GM18907 (cell line): ENCODE measurements at regions not wholly inside any gene's neighbourhood (a gene's known extent, or its start where the extent isn't known, plus 50 kb on each side); places are given as distances from the start of the nearest gene placed in this dataset.
"Not testable (repeated sequence)": the region's sequence is repeated elsewhere in the genome, so short reads cannot be mapped to it uniquely, and the experiment has no call there.

ENCODE experiments used
- ATAC-seq: cut with Tn5 transposase; IDR thresholded peaks from one replicate; pipeline ENCODE4 v1.9.1; 2021; ENCODE audit warnings: mild to moderate bottlenecking, moderate library complexity; ENCODE audit not compliant: unreplicated experiment

DNA sequence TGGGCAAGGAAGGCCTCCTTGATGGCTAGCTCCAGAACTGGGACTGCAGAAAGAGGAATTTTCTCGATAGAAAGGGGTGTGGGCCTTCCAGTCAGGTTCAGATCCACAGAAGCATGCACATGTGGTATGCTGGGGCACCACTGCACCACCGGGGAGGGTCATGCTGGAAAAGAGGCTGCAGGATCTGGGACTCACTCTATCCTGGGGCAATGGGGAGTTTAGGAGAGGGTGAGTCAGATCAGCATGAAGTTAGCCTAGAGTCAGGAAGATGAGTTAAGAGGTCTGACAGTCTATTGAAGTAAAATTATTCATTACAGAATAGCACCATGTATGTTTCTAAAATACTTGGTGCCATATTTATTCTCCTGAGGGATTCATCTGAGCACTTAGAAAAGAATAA, 130.2 kb upstream of the TOPAZ1 start:
- ATAC-seq = no peak

DNA sequence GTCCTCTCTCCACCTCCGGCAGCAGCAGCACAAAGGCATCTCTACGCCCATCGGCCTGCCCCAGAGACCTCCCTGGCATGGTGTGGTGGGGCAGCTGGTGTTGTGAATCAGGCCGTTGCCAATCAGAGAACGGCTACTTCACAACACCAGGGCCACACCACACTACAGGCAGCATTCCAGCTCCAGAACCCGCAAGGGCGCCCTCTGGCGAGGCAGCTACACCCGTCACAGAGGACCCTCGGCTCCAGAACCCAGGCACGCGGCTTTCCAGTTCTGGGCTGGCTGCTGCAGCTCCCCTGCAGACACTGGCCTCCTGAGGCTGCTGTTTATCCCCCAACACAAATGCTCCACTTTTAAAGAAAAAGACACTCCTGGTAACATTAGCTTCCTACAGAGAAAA, 127.5 kb upstream of the TOPAZ1 start:
- ATAC-seq = no peak

DNA sequence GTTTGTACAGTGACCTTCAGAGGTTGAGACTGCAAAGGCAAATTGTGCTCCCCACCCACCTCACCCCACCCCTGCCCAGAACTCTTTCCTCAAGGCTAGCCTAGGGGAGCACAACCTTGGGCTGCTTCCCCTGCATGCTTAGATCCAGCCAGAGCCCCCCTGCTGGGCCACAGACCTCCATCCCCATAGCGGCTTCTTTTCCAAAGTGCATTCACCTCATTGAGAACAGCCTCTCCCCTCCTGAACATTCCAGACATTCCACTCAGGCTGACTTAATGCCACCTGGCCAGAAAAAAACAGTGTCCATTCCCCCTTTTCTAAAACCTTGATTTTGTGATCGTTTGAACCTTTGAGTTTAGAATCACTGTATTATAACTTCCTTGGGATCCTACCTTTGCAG, 124.4 kb upstream of the TOPAZ1 start:
- no peak for ATAC-seq

GRCh38 chr3:44117736-44118135, 124.0 kb upstream of the TOPAZ1 start:
- no peak for ATAC-seq

DNA sequence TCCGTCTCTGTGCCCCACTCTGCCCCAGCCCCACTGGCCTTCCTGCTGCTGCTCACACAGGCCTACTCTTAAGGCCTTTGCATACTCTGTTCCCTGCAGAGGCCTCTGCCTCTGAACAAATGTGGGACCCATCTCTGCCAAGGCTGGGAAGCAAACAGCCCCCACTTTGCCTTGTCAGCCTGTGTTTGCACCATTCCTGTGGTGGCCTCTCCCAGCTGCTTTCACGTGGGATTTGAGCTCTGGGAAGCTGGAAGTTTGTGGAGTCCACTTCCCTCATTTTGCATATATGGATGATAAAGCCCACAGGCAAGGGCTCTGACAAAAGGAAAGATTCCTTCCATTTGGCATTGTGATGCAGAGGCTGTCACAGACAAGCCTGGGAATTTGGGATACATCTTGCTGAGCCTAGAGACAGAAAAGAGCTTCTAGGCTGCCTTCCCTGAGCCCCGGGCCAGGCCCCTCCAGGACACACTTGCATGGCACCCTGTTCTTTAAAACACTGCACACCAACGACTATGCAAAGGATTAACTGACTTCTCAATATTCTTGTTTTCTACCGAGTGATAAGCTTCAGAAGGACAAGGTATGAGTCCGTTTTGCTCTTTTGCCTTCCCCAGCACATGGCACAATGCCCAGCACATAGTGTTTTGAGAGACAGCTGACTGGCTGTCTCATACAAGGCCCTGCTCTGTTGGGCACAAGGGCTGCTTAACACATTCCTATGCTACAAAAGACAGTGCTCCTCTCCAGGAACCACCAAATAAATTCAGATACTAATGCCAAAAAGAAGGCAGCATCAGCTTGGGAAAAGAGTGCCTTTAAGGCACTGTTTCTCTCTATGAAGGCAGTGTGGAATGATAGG, 120.7 kb upstream of the TOPAZ1 start:
- no peak for ATAC-seq

- ATAC-seq = no peak
Measured at GRCh38 chr3:44125246-44125645, 116.4 kb upstream of the TOPAZ1 start.

DNA sequence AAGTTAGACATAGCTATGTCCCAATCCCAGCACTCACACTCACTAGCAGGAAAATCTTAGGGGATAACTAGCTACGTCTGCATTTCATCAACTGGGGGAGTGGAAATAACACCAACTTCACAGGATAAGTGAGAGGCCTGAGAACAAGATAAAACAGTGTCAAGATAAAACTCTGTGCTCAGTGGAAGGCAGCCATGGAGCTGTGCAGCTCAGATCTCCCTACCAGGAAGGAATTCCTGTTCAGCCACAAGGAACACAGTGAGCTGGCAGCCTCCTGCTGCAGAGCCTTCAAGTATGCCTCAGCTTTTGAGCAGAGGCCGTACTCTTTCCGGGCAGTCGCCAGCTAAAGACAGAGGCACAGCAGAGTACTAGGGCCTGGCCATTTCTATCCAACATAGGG, 115.8 kb upstream of the TOPAZ1 start:
- no peak for ATAC-seq

GRCh38 chr3:44128057-44128775, 113.5 kb upstream of the TOPAZ1 start:
- no peak for ATAC-seq

DNA sequence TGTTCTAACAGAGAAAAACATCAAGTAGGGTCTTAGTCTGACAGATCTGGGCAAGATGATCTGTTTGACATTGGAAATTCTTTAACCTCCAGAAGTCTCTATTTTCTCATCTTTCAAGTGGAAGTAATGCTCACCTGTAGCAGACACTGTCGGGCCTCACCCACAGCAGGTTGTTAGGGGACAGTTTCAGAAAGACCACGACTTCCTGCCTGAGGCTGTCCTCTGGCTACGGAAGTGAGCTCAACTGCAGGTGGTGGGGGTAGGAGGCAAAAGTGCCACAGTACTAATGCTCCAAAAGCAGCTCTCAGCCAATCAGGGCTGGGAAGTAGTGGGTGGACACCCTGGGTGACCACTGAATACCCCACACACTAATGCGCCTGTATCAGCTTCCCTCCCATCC, 111.4 kb upstream of the TOPAZ1 start:
- ATAC-seq = no peak

- ATAC-seq = no peak
Measured at GRCh38 chr3:44132061-44132460, 109.6 kb upstream of the TOPAZ1 start.

DNA sequence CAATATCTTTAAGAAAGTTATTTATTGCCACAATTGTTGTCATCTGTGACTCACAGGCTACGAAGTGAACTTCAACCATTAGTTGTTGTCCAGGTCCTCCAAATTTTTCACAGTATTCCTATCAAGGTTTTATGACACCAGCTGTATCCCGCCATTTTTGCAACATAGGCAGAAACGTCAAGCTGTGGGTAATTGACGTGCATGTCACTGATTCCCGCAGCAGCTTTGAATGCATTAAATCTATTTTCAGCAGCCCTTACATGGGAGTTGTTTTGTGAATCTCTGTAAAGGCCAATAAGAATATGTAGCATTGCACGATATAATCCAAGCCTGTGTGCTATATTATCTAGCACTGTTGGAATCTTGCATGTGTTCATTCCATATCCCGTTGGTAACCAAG, 109.1 kb upstream of the TOPAZ1 start:
- no peak for ATAC-seq

DNA sequence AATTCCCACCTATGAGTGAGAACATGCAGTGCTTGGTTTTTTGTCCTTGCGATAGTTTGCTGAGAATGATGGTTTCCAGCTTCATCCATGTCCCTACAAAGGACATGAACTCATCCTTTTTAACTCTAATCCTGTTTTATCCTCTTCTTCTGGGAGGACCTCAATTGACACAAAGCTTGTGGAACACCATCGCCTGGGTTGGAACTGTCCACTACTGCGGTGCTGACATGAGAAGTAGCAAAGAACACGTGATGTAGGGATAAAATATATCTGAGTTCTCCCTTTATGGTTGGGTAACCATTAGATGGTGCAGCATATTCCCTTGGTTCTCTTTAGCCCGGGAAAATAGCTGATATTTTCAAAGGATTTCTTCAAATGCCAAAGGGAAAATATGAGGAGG, 105.3 kb upstream of the TOPAZ1 start:
- no peak for ATAC-seq

GRCh38 chr3:44146073-44146472, 95.6 kb upstream of the TOPAZ1 start:
- no peak for ATAC-seq

DNA sequence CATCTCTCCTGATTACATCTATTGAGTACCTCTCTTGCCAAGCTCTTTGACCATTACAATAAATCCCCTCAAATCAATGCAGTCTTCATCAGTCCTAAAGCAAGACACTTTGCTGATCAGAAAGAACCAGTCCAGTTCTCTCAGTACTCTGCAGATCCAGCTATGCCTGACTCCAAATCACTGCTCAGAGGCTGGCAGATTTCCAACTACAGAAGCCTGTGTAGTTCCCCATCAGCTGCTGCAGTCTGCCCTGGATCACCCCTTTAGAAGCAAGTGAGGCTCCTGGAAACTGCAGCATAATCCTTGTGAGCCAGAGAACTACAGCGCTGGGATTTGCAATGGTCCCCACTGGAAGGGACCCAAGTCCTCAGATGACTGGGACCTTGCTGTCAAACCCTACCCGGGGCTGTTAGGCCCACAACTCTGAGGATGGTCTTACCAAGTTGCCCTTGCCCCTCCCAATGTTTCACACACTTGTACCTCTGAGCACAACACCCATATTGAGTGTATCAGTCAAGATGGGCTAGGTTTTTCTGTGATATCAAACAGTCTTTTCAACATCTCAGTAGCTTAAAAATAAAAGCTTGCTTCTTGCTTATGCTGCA, 81.9 kb upstream of the TOPAZ1 start:
- ATAC-seq = no peak

DNA sequence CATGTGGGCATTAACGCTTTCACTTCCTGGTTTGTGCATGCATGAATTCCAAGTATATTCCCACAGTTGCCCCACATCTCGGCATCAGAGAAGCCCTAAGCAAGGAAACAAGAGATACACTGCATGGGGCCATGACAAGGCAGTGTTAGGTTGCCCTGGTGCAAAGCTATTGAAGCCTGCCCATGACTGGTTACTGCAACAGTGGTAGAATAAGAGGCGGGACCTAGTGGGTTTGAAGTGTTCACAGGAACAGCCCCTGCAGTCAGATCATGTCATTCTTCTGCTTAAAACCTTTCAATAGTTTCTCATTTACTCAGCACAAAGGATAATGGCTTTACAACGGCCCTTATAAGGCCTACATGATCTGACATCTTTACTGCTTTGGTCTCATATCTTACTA, 80.9 kb upstream of the TOPAZ1 start:
- ATAC-seq = no peak

GRCh38 chr3:44171891-44172290, 69.8 kb upstream of the TOPAZ1 start:
- ATAC-seq = no peak

DNA sequence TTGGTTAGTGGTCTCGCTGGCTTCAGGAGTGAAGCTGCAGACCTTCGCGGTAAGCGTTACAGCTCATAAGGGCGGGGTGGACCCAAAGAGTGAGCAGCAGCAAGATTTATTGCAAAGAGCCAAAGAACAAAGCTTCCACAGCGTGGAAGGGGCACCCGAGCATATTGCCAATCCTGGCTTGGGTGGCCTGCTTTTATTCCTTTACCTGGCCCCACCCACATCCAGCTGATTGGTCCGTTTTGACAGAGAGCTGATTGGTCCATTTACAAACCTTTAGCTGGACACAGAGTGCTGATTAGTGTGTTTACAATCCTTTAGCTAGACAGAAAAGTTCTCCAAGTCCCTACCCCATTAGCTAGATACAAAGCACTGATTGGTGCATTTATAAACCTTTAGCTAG, 69.0 kb upstream of the TOPAZ1 start:
- ATAC-seq = not testable (repeated sequence)

DNA sequence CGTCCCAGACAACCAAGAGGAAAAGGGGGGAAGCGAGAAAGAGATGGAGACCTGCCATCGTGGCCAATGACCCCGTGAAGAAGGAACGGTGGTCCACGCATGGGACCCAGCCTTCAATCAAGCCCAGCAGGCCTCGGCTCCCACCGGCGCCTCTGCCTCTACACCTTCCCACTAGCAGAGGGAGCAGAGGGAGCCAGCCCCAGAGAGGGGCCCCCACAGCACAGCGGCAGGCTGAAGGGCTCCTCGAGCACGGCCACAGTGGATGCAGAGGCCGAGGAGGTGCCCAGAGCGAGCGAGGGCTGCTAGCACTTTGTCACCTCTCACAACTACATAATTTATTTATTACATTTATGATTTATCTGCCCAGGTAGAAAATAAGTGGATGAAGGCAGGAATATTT, 68.4 kb upstream of the TOPAZ1 start:
- no peak for ATAC-seq

GRCh38 chr3:44175070-44175469, 66.6 kb upstream of the TOPAZ1 start:
- ATAC-seq = no peak

DNA sequence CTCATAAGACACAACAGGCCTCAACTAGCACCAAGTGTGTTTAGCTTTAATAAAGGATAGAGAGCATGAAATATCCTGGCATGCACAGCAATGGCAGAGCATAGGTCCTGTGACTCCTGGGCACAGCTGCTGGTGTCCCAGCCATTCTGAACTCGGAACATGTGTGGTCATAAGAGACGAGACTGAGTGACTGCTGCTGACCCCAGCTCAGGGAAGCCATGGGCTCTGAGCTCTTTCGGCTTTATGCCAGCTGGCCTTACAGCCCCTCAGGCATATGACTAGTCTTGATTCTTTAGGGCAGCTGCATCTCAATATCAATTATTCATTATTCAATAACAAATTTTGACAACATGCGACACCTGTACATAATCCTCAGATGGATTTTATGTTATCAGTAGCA, 62.4 kb upstream of the TOPAZ1 start:
- no peak for ATAC-seq

- no peak for ATAC-seq
Measured at GRCh38 chr3:44184319-44184953, 57.2 kb upstream of the TOPAZ1 start.
